NOMO-1 treated with DMSO at 0.1 percent for 48 hours (cell line): ENCODE measurements at regions not wholly inside any gene's neighbourhood (a gene's known extent, or its start where the extent isn't known, plus 50 kb on each side); places are given as distances from the start of the nearest gene placed in this dataset.

ENCODE experiments used
- DNase-seq: peaks from one replicate; lab custom pipeline; 2025; ENCODE audit not compliant: unreplicated experiment; lab: John Stamatoyannopoulos, UW

- DNase-seq = no peak
Observed at GRCh38 chr14:104367866-104368750, 211.5 kb upstream of the C14orf180 start.

- no peak for DNase-seq
Observed at GRCh38 chr14:104368751-104369100, 210.8 kb upstream of the C14orf180 start.

- DNase-seq = no peak
Observed at GRCh38 chr14:104369208-104369607, 210.4 kb upstream of the C14orf180 start.

- no peak for DNase-seq
Observed at GRCh38 chr14:104370256-104370870, 209.2 kb upstream of the C14orf180 start.

- DNase-seq = no peak
Observed at GRCh38 chr14:104371031-104371430, 208.5 kb upstream of the C14orf180 start.

- DNase-seq = no peak
Observed at GRCh38 chr14:104371917-104372316, 207.6 kb upstream of the C14orf180 start.

GRCh38 chr14:104372390-104373054, 207.0 kb upstream of the C14orf180 start:
- no peak for DNase-seq

GRCh38 chr14:104373055-104373854, 206.3 kb upstream of the C14orf180 start:
- no peak for DNase-seq

GRCh38 chr14:104373855-104374717, 205.5 kb upstream of the C14orf180 start:
- no peak for DNase-seq

- DNase-seq = no peak
Observed at GRCh38 chr14:104374718-104375080, 204.9 kb upstream of the C14orf180 start.

- no peak for DNase-seq
Observed at GRCh38 chr14:104375551-104376201, 203.9 kb upstream of the C14orf180 start.

GRCh38 chr14:104376202-104377140, 203.1 kb upstream of the C14orf180 start:
- no peak for DNase-seq

GRCh38 chr14:104377256-104377655, 202.3 kb upstream of the C14orf180 start:
- no peak for DNase-seq

GRCh38 chr14:104378698-104379113, 200.9 kb upstream of the C14orf180 start:
- no peak for DNase-seq

- DNase-seq = no peak
Observed at GRCh38 chr14:104382361-104383087, 197.0 kb upstream of the C14orf180 start.

GRCh38 chr14:104383088-104383995, 196.2 kb upstream of the C14orf180 start:
- no peak for DNase-seq
